Right lobe of liver (tissue), 4 donors: ENCODE measurements at regions not wholly inside any gene's neighbourhood (a gene's known extent, or its start where the extent isn't known, plus 50 kb on each side); places are given as distances from the start of the nearest gene placed in this dataset.

Experiments used
- POLR2A ChIP-seq: fragments of 450-650 bp; IDR thresholded peaks from one replicate; pipeline ENCODE4 v1.6.1; 2017; ENCODE audit warnings: antibody characterized with exemption, mild to moderate bottlenecking
- TF ChIP-seq, protein P1 (sequence below), 4 donors: fragments of 200-600 bp in 3 of 4; fragments of 450-650 bp in 1 of 4; IDR thresholded peaks; one replicate each; pipeline versions ENCODE4 v1.5.1 to v1.8.0; 2016 to 2022; ENCODE audit warnings: antibody characterized with exemption in 4 of 4, mild to moderate bottlenecking in 2 of 4
- donor health status: DM: no; HTN: no; CAD: no.
- donor health status: DM: no; HTN: no; CAD: no.
- donor health status: DM: no; HTN: yes; CAD: no.

DNA sequence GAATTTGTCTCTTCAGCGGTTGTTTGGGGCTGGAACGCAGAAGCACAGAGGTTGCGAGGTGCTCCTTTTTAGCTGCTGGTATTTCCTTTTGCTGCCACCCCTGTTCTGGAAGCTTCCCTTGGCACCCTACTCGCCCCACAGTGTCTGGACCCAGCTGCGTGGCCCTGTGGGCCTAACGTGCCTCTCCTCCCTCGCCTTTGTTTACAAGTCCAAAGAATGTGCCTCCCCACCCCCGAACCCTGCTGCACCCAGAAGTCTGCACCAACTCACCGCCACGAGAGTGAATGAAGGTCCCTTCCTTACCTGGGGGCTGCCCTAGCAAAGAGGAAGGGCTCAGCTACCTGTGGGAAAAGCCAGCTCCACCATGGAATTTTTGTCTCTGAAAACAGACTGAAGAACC is 139.7 kb upstream of the RPS6KA2 start:
- TF ChIP-seq, protein P1, sequence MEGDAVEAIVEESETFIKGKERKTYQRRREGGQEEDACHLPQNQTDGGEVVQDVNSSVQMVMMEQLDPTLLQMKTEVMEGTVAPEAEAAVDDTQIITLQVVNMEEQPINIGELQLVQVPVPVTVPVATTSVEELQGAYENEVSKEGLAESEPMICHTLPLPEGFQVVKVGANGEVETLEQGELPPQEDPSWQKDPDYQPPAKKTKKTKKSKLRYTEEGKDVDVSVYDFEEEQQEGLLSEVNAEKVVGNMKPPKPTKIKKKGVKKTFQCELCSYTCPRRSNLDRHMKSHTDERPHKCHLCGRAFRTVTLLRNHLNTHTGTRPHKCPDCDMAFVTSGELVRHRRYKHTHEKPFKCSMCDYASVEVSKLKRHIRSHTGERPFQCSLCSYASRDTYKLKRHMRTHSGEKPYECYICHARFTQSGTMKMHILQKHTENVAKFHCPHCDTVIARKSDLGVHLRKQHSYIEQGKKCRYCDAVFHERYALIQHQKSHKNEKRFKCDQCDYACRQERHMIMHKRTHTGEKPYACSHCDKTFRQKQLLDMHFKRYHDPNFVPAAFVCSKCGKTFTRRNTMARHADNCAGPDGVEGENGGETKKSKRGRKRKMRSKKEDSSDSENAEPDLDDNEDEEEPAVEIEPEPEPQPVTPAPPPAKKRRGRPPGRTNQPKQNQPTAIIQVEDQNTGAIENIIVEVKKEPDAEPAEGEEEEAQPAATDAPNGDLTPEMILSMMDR (IDR thresholded peaks at IDR 0.05) = no peak
- no peak for TF ChIP-seq POLR2A
